KMS-11 (cell line): ENCODE measurements at regions not wholly inside any gene's neighbourhood (a gene's known extent, or its start where the extent isn't known, plus 50 kb on each side); places are given as distances from the start of the nearest gene placed in this dataset.

Experiments used
- H2AFZ ChIP-seq: fragments of 200-600 bp; sonication (generic); 2 replicates; pipeline ENCODE4 v1.6.1; 2016; ENCODE audit warnings: antibody characterized with exemption, mixed run types, low read depth
- H3K27ac ChIP-seq: fragments of 200-600 bp; sonication (generic); 2 replicates; pipeline ENCODE4 v1.6.1; 2016; ENCODE audit warnings: mild to moderate bottlenecking, mixed run types
- H3K27me3 ChIP-seq: fragments of 200-600 bp; sonication (generic); 2 replicates; pipeline ENCODE4 v1.6.1; 2017; ENCODE audit warnings: mild to moderate bottlenecking, low read depth, mixed run types, moderate library complexity; ENCODE audit not compliant: insufficient read depth
- H3K36me3 ChIP-seq: fragments of 200-600 bp; sonication (generic); 2 replicates; pipeline ENCODE4 v1.6.1; 2017; ENCODE audit warnings: mild to moderate bottlenecking, mixed run types; ENCODE audit not compliant: insufficient read depth
- H3K4me1 ChIP-seq: fragments of 200-600 bp; sonication (generic); 2 replicates; pipeline ENCODE4 v1.6.1; 2016; ENCODE audit warnings: mild to moderate bottlenecking, low read depth, mixed run types; ENCODE audit not compliant: poor library complexity, severe bottlenecking
- H3K4me2 ChIP-seq: fragments of 200-600 bp; sonication (generic); 2 replicates; pipeline ENCODE4 v1.7.0; 2016; ENCODE audit warnings: mild to moderate bottlenecking, mixed run types
- H3K4me3 ChIP-seq: fragments of 200-600 bp; sonication (generic); IDR thresholded peaks from 2 replicates; pipeline ENCODE4 v1.6.1; 2017; ENCODE audit warnings: low read depth, low read length, mixed read lengths; ENCODE audit not compliant: insufficient read depth
- H3K79me2 ChIP-seq: fragments of 200-600 bp; sonication (generic); 2 replicates; pipeline ENCODE4 v1.6.1; 2016; ENCODE audit warnings: low read depth, mixed run types; ENCODE audit not compliant: insufficient read depth
- H3K9ac ChIP-seq: fragments of 200-600 bp; sonication (generic); 2 replicates; pipeline ENCODE4 v1.6.1; 2016; ENCODE audit warnings: mild to moderate bottlenecking, mixed run types
- H4K20me1 ChIP-seq: fragments of 200-600 bp; sonication (generic); 2 replicates; pipeline ENCODE4 v1.6.1; 2016; ENCODE audit warnings: mild to moderate bottlenecking, mixed run types; ENCODE audit not compliant: insufficient read depth
- CTCF ChIP-seq: fragments of 200-600 bp; sonication (generic); conservative IDR thresholded peaks from 2 replicates; pipeline ENCODE4 v1.6.1; 2017; ENCODE audit warnings: low read depth, mild to moderate bottlenecking, antibody characterized with exemption, low read length, moderate library complexity, mixed read lengths

- no peaks in the 10 kb centered on the region for H3K36me3 ChIP-seq
- H3K27ac ChIP-seq = no peak overlapping the region
- no peak overlapping the region for H2AFZ ChIP-seq
- H3K4me3 ChIP-seq = no peak overlapping the region
- no peak overlapping the region for H3K4me2 ChIP-seq
- no peaks in the 10 kb centered on the region for H3K4me1 ChIP-seq
- H4K20me1 ChIP-seq = no peaks in the 10 kb centered on the region
- H3K27me3 ChIP-seq = no peaks in the 10 kb centered on the region
- H3K9ac ChIP-seq = no peak overlapping the region
- H3K79me2 ChIP-seq = no peaks in the 10 kb centered on the region
- TF ChIP-seq CTCF = no peak
Measured at GRCh38 chr2:21217442-21217841, 93.7 kb downstream of the TDRD15 start.

DNA sequence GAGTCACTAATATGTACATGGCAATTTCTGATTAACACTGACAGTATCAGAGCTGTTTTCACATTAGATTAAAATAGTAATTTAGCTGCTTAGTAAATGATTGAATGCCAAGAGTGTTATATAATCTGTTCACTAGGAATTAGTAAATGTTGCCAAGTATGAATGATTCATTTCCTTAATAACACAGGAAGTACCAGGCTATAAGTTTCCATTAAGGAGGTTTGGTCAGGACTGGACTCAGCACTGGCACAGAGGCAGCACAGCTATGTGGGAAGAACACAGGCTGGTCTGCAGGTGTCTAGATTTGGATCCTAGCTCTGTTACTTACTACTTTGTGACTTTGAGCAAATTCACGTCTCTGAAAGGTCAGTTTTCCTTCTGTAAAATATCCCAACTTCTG, 97.2 kb downstream of the TDRD15 start:
- Histone ChIP-seq H3K79me2 (no peaks in the 10 kb centered on the region), H3K4me1 (no peaks in the 10 kb centered on the region), H2AFZ (no peak overlapping the region), H3K9ac (no peak overlapping the region), H3K27ac (no peak overlapping the region), H3K4me3 (no peak overlapping the region), H3K36me3 (no peaks in the 10 kb centered on the region), H3K27me3 (no peaks in the 10 kb centered on the region), H4K20me1 (no peaks in the 10 kb centered on the region), H3K4me2 (no peak overlapping the region)
- no peak for TF ChIP-seq CTCF

- Histone ChIP-seq H3K36me3 (no peaks in the 10 kb centered on the region), H3K4me1 (no peaks in the 10 kb centered on the region), H2AFZ (no peak overlapping the region), H3K27ac (no peak overlapping the region), H3K79me2 (no peaks in the 10 kb centered on the region), H3K4me3 (no peak overlapping the region), H3K27me3 (no peaks in the 10 kb centered on the region), H3K4me2 (no peak overlapping the region), H4K20me1 (no peaks in the 10 kb centered on the region), H3K9ac (no peak overlapping the region)
- TF ChIP-seq CTCF = no peak
Measured at GRCh38 chr2:21223618-21224017, 99.8 kb downstream of the TDRD15 start.

DNA sequence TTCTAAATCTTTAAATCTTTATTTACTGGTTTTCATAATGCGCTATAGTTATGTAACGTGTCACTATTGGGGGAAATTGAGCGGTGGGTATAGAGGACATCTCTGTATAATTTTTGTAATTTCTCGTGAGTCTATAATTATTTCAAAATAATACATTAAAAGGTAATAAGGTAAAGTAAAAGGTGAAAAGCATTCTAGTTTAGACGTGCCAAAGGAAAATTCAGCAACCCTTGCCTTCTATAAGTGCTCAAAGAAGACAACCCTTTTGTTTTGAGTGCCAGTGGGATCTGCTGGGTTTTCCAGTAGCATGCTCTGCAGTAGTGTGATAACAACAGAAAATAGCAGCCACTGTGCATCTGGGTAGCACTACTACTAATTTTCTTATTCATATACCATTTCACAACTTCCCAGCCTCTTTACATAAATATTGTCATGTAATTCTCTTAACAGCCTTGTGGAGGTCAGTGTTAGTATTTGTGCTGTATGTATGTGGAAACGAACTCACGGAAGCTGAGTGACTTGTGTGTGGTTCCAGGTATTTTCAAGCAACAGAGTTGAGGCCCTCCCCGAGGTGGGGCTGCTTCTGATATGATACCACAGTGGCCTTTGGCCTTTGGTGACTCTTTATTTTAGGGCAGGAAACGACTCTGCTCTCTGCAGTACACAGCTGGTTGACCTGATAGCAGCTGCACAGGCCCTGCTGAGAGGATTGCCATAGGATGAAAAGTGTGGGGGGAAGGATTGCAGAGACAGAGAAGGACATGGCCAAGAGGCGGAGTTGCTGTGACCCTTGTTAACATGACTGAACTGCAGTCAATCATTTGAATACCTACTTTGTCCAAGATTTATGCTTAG, 104.5 kb downstream of the TDRD15 start:
- no peak overlapping the region for H3K9ac ChIP-seq
- no peaks in the 10 kb centered on the region for H3K4me1 ChIP-seq
- H3K4me2 ChIP-seq = no peak overlapping the region
- no peak overlapping the region for H3K27ac ChIP-seq
- H3K4me3 ChIP-seq = no peak overlapping the region
- no peaks in the 10 kb centered on the region for H4K20me1 ChIP-seq
- H3K79me2 ChIP-seq = no peaks in the 10 kb centered on the region
- H3K27me3 ChIP-seq = no peaks in the 10 kb centered on the region
- no peaks in the 10 kb centered on the region for H3K36me3 ChIP-seq
- TF ChIP-seq CTCF = no peak
- no peak overlapping the region for H2AFZ ChIP-seq
